GM19455 (cell line): ENCODE measurements at regions not wholly inside any gene's neighbourhood (a gene's known extent, or its start where the extent isn't known, plus 50 kb on each side); places are given as distances from the start of the nearest gene placed in this dataset.

ENCODE experiments used
- ATAC-seq: cut with Tn5 transposase; IDR thresholded peaks from one replicate; pipeline ENCODE4 v1.9.1; 2021; ENCODE audit not compliant: unreplicated experiment

GRCh38 chr4:11194431-11194830 lies 234.3 kb downstream of the HS3ST1 start:
- ATAC-seq, result no peak

GRCh38 chr4:11189756-11190155 lies 238.9 kb downstream of the HS3ST1 start:
- ATAC-seq, result no peak

- ATAC-seq, result no peak
Observed at GRCh38 chr4:11183356-11183740, 245.3 kb downstream of the HS3ST1 start.

GRCh38 chr4:11182586-11183355 lies 245.9 kb downstream of the HS3ST1 start:
- no peak for ATAC-seq

GRCh38 chr4:11182031-11182430 lies 246.7 kb downstream of the HS3ST1 start:
- no peak for ATAC-seq

GRCh38 chr4:11179796-11180195 lies 248.9 kb downstream of the HS3ST1 start:
- ATAC-seq, result no peak

GRCh38 chr4:11178433-11178832 lies 250.3 kb downstream of the HS3ST1 start:
- no peak for ATAC-seq

GRCh38 chr4:11175374-11175773 lies 253.3 kb downstream of the HS3ST1 start:
- no peak for ATAC-seq

GRCh38 chr4:11166606-11167005 lies 262.1 kb downstream of the HS3ST1 start:
- no peak for ATAC-seq

GRCh38 chr4:11166034-11166433 lies 262.7 kb downstream of the HS3ST1 start:
- ATAC-seq, result no peak

GRCh38 chr4:11165052-11165451 lies 263.6 kb downstream of the HS3ST1 start:
- ATAC-seq, result no peak

GRCh38 chr4:11160288-11160687 lies 268.4 kb downstream of the HS3ST1 start:
- no peak for ATAC-seq

- no peak for ATAC-seq
Observed at GRCh38 chr4:11158971-11159370, 269.7 kb downstream of the HS3ST1 start.

- ATAC-seq, result no peak
Observed at GRCh38 chr4:11155208-11155867, 273.4 kb downstream of the HS3ST1 start.

GRCh38 chr4:11153171-11153750 lies 275.4 kb downstream of the HS3ST1 start:
- ATAC-seq, result no peak

GRCh38 chr4:11152684-11153083 lies 276.0 kb downstream of the HS3ST1 start:
- no peak for ATAC-seq

- no peak for ATAC-seq
Observed at GRCh38 chr4:11151500-11151899, 277.2 kb downstream of the HS3ST1 start.

- ATAC-seq, result no peak
Observed at GRCh38 chr4:11149612-11150259, 279.0 kb downstream of the HS3ST1 start.

- no peak for ATAC-seq
Observed at GRCh38 chr4:11139871-11140270, 288.8 kb downstream of the HS3ST1 start.

GRCh38 chr4:11138964-11139363 lies 289.7 kb downstream of the HS3ST1 start:
- no peak for ATAC-seq

- ATAC-seq, result no peak
Observed at GRCh38 chr4:11134705-11135104, 294.0 kb downstream of the HS3ST1 start.

GRCh38 chr4:11133868-11134267 lies 294.8 kb downstream of the HS3ST1 start:
- no peak for ATAC-seq
